ENCODE measurements at regions not wholly inside any gene's neighbourhood (a gene's known extent, or its start where the extent isn't known, plus 50 kb on each side); places are given as distances from the start of the nearest gene placed in this dataset.

DNA sequence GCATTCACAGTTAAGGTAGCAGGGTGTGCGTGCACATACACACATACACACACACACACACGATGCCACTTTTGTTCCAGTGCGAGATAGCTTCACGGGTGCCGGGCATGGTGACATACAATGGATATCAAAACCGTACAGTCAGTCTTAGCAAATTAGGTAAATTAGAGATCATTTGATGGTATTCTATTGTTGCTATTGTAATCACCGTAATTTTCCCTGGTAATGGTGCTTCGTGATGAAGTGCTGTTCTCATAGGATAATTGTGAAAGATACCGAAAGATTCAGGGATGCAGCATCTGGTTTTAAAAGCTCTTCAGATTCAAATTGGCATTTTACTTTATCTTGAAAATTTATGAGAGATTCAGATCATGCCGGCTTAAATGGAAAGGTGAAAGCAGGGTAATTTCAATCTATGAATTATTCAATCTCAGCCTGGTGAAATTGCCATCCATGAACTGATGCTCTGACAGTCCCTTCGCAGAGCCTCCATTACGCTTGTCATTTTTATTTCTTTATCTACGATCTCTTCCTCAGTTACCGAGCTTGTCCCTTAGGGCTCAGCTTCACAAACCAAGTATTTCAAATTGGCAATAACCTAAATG lies 71.3 kb upstream of the SOX4 start:
- DNase-seq (ENCODE audit: low read depth), result no peak
- Histone ChIP-seq H2AFZ (ENCODE audit: low read depth, low read length) (no peak overlapping the region), H3K27ac (ENCODE audit: low read depth, low read length) (no peak overlapping the region), H3K27me3 (ENCODE audit: insufficient read depth, low read length) (no peaks in the 10 kb centered on the region), H3K9me3 (ENCODE audit: insufficient read depth, low read depth, low read length) (no peaks in the 10 kb centered on the region), H3K4me3 (ENCODE audit: insufficient read depth, low read depth, low read length) (no peak overlapping the region), H3K4me2 (ENCODE audit: low read length) (no peak overlapping the region), H4K20me1 (ENCODE audit: insufficient read depth, low read length) (no peaks in the 10 kb centered on the region), H3K79me2 (ENCODE audit: insufficient read depth, low read length) (no peaks in the 10 kb centered on the region), H3K4me1 (ENCODE audit: insufficient read depth, low read length) (no peaks in the 10 kb centered on the region), H3K36me3 (ENCODE audit: insufficient read depth, low read length) (no peaks in the 10 kb centered on the region), H3K9ac (ENCODE audit: low read length) (no peak overlapping the region)
- TF ChIP-seq EZH2 (IDR thresholded peaks at IDR 0.05; ENCODE audit: insufficient read depth, low read length), result no peak
- TF ChIP-seq, protein P1, sequence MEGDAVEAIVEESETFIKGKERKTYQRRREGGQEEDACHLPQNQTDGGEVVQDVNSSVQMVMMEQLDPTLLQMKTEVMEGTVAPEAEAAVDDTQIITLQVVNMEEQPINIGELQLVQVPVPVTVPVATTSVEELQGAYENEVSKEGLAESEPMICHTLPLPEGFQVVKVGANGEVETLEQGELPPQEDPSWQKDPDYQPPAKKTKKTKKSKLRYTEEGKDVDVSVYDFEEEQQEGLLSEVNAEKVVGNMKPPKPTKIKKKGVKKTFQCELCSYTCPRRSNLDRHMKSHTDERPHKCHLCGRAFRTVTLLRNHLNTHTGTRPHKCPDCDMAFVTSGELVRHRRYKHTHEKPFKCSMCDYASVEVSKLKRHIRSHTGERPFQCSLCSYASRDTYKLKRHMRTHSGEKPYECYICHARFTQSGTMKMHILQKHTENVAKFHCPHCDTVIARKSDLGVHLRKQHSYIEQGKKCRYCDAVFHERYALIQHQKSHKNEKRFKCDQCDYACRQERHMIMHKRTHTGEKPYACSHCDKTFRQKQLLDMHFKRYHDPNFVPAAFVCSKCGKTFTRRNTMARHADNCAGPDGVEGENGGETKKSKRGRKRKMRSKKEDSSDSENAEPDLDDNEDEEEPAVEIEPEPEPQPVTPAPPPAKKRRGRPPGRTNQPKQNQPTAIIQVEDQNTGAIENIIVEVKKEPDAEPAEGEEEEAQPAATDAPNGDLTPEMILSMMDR (IDR thresholded peaks at IDR 0.05; ENCODE audit: insufficient read depth, low read depth, low read length), result no peak
- no peak overlapping the region for H3K4me3 Mint-ChIP-seq (ENCODE audit: unreplicated experiment)
- H3K9me3 Mint-ChIP-seq (ENCODE audit: unreplicated experiment), result no peaks in the 10 kb centered on the region
- H3K27ac Mint-ChIP-seq (ENCODE audit: unreplicated experiment), result no peak overlapping the region
- H3K36me3 Mint-ChIP-seq (ENCODE audit: low read depth, unreplicated experiment), result peaks cover 2% of the 10 kb centered on the region
- H3K4me1 Mint-ChIP-seq (ENCODE audit: low read depth, unreplicated experiment), result no peaks in the 10 kb centered on the region
- no peak for FAIRE-seq
- peaks cover 10% of the 10 kb centered on the region for H3K27me3 Mint-ChIP-seq (ENCODE audit: low read depth, unreplicated experiment)

DNA sequence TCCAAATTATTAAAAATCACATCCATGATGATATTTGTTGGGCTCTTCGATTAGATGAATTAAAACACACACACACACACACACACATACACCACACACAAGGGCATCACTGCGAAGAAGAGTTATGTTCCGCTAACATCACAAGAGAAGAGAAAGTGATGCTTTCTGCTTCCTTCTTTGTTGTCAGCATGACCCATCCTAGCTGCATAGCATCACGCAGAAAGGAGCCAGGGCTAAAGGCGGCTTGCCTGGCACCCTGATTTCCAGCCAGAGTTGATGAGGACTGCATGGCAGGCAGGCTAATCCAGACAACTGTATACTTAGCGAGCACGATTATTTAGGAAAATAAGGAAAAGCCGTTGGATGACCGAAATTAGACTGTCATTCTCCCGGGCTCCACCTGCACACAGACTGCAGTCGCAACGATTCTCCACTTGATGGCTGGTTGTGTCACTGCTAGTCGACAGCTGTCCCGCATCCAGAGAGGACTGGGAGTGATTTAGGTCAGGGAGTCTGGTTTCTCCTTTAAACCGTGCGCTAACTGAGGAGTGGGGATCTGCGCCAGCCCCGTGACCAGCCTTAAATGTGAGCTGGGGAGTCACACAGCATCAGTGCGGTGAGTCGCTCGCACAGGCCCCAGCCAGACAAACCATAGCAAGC lies 70.6 kb upstream of the SOX4 start:
- Histone ChIP-seq H3K4me1 (ENCODE audit: insufficient read depth, low read length) (no peaks in the 10 kb centered on the region), H3K4me3 (ENCODE audit: insufficient read depth, low read depth, low read length) (no peak overlapping the region), H3K4me2 (ENCODE audit: low read length) (no peak overlapping the region), H3K9ac (ENCODE audit: low read length) (no peak overlapping the region), H3K27ac (ENCODE audit: low read depth, low read length) (no peak overlapping the region), H2AFZ (ENCODE audit: low read depth, low read length) (no peak overlapping the region), H3K79me2 (ENCODE audit: insufficient read depth, low read length) (no peaks in the 10 kb centered on the region), H4K20me1 (ENCODE audit: insufficient read depth, low read length) (no peaks in the 10 kb centered on the region), H3K9me3 (ENCODE audit: insufficient read depth, low read depth, low read length) (no peaks in the 10 kb centered on the region), H3K27me3 (ENCODE audit: insufficient read depth, low read length) (no peaks in the 10 kb centered on the region), H3K36me3 (ENCODE audit: insufficient read depth, low read length) (no peaks in the 10 kb centered on the region)
- Mint-ChIP-seq H3K27me3 (ENCODE audit: low read depth, unreplicated experiment) (peaks cover 10% of the 10 kb centered on the region), H3K4me3 (ENCODE audit: unreplicated experiment) (no peak overlapping the region), H3K4me1 (ENCODE audit: low read depth, unreplicated experiment) (no peaks in the 10 kb centered on the region), H3K27ac (ENCODE audit: unreplicated experiment) (no peak overlapping the region), H3K9me3 (ENCODE audit: unreplicated experiment) (no peaks in the 10 kb centered on the region), H3K36me3 (ENCODE audit: low read depth, unreplicated experiment) (peaks cover 2% of the 10 kb centered on the region)
- DNase-seq (ENCODE audit: low read depth) (no peak), FAIRE-seq (no peak)
- TF ChIP-seq, protein P1 (IDR thresholded peaks at IDR 0.05; ENCODE audit: insufficient read depth, low read depth, low read length), result no peak
- no peak for TF ChIP-seq EZH2 (IDR thresholded peaks at IDR 0.05; ENCODE audit: insufficient read depth, low read length)

DNA sequence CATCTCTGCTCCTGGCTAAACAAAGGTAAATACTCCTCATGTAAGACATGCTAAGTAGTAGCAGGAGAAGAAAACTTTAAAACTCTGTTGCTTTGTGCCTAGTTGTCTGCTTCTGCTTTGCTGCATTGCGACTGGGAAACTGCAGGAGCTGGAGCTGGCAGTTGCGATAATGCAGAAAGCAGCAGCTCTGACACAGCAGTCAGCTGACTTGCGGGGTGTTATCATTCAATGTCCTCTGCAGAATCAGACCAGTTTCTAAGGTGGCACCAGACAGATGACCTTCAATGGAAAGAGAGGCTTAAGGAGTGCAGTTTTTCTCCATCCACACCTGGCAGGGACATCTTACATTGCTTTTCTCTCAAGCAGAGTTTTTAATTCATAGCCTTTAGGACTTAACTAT lies 69.9 kb upstream of the SOX4 start:
- Mint-ChIP-seq H3K36me3 (ENCODE audit: low read depth, unreplicated experiment) (no peaks in the 10 kb centered on the region), H3K27ac (ENCODE audit: unreplicated experiment) (no peak overlapping the region), H3K27me3 (ENCODE audit: low read depth, unreplicated experiment) (peaks cover 10% of the 10 kb centered on the region), H3K4me1 (ENCODE audit: low read depth, unreplicated experiment) (no peaks in the 10 kb centered on the region), H3K4me3 (ENCODE audit: unreplicated experiment) (no peak overlapping the region), H3K9me3 (ENCODE audit: unreplicated experiment) (no peaks in the 10 kb centered on the region)
- Histone ChIP-seq H3K4me2 (ENCODE audit: low read length) (no peak overlapping the region), H2AFZ (ENCODE audit: low read depth, low read length) (no peak overlapping the region), H3K9ac (ENCODE audit: low read length) (no peak overlapping the region), H3K4me1 (ENCODE audit: insufficient read depth, low read length) (no peaks in the 10 kb centered on the region), H3K27ac (ENCODE audit: low read depth, low read length) (no peak overlapping the region), H4K20me1 (ENCODE audit: insufficient read depth, low read length) (no peaks in the 10 kb centered on the region), H3K27me3 (ENCODE audit: insufficient read depth, low read length) (no peaks in the 10 kb centered on the region), H3K4me3 (ENCODE audit: insufficient read depth, low read depth, low read length) (no peak overlapping the region), H3K9me3 (ENCODE audit: insufficient read depth, low read depth, low read length) (no peaks in the 10 kb centered on the region), H3K79me2 (ENCODE audit: insufficient read depth, low read length) (no peaks in the 10 kb centered on the region), H3K36me3 (ENCODE audit: insufficient read depth, low read length) (no peaks in the 10 kb centered on the region)
- DNase-seq (ENCODE audit: low read depth) (no peak), FAIRE-seq (no peak)
- TF ChIP-seq EZH2 (IDR thresholded peaks at IDR 0.05; ENCODE audit: insufficient read depth, low read length), result no peak
- TF ChIP-seq, protein P1 (IDR thresholded peaks at IDR 0.05; ENCODE audit: insufficient read depth, low read depth, low read length), result no peak

All from astrocyte (in vitro differentiated cells and primary cell).